ENCODE measurements at regions not wholly inside any gene's neighbourhood (a gene's known extent, or its start where the extent isn't known, plus 50 kb on each side); places are given as distances from the start of the nearest gene placed in this dataset.

GRCh38 chr2:193331676-193332075 lies 1136.9 kb upstream of the TMEFF2 start:
- intact Hi-C loops (cut with micrococcal nuclease; ENCODE audit: unreplicated experiment): no loop called here
- no peak for TF ChIP-seq CTCF (IDR thresholded peaks at IDR 0.05; ENCODE audit: insufficient read depth in 1 of 2, low read depth in 1 of 2, low read length in 1 of 2, severe bottlenecking in 1 of 2, unreplicated experiment in 1 of 2)
- no peak overlapping the region for H3K4me3 ChIP-seq (ENCODE audit: low read depth, low read length)
- ChIA-PET CTCF (no interaction called here), POLR2A (no interaction called here)
- Mint-ChIP-seq H3K9me3 (ENCODE audit: unreplicated experiment) (no peaks in the 10 kb centered on the region), H3K4me3 (ENCODE audit: unreplicated experiment) (no peak overlapping the region), H3K36me3 (ENCODE audit: insufficient read depth, unreplicated experiment) (no peaks in the 10 kb centered on the region), H3K4me1 (ENCODE audit: low read depth, unreplicated experiment) (no peaks in the 10 kb centered on the region), H3K27ac (ENCODE audit: unreplicated experiment) (no peak overlapping the region), H3K27me3 (ENCODE audit: insufficient read depth, unreplicated experiment) (no peaks in the 10 kb centered on the region)
- no TSS peak for BruUV-seq (replicated peaks)
- H3K4me1 ChIP-seq: no peaks in the 10 kb centered on the region
- no peak for DNase-seq
- H3K27me3 ChIP-seq (replicated peaks; ENCODE audit: control insufficient read depth, insufficient read depth, low read length): no peaks in the 10 kb centered on the region
- H3K9me3 ChIP-seq: no peaks in the 10 kb centered on the region
- no peaks in the 10 kb centered on the region for H3K36me3 ChIP-seq (ENCODE audit: control insufficient read depth, insufficient read depth, low read length)

- no peak overlapping the region for H3K27ac Mint-ChIP-seq (ENCODE audit: unreplicated experiment)
- TF ChIP-seq CTCF (IDR thresholded peaks at IDR 0.05; ENCODE audit: insufficient read depth in 1 of 2, low read depth in 1 of 2, low read length in 1 of 2, severe bottlenecking in 1 of 2, unreplicated experiment in 1 of 2): no peak
- H3K9me3 Mint-ChIP-seq (ENCODE audit: unreplicated experiment): no peaks in the 10 kb centered on the region
- DNase-seq: no peak
- Histone ChIP-seq H3K4me3 (ENCODE audit: low read depth, low read length) (no peak overlapping the region), H3K27me3 (replicated peaks; ENCODE audit: control insufficient read depth, insufficient read depth, low read length) (no peaks in the 10 kb centered on the region), H3K9me3 (no peaks in the 10 kb centered on the region; the same call in 1 of the 2 replicates), H3K4me1 (no peaks in the 10 kb centered on the region), H3K36me3 (ENCODE audit: control insufficient read depth, insufficient read depth, low read length) (no peaks in the 10 kb centered on the region)
- no peak overlapping the region for H3K4me3 Mint-ChIP-seq (ENCODE audit: unreplicated experiment)
- intact Hi-C loops (cut with micrococcal nuclease; ENCODE audit: unreplicated experiment): no loop called here
- no TSS peak for BruUV-seq (replicated peaks)
- H3K4me1 Mint-ChIP-seq (ENCODE audit: low read depth, unreplicated experiment): no peaks in the 10 kb centered on the region
- no peaks in the 10 kb centered on the region for H3K36me3 Mint-ChIP-seq (ENCODE audit: insufficient read depth, unreplicated experiment)
- ChIA-PET POLR2A (no interaction called here), CTCF (no interaction called here)
- H3K27me3 Mint-ChIP-seq (ENCODE audit: insufficient read depth, unreplicated experiment): no peaks in the 10 kb centered on the region
These were observed 1131.6 kb upstream of the TMEFF2 start for GRCh38 chr2:193326296-193326695.

GRCh38 chr2:193315428-193316091 lies 1120.8 kb upstream of the TMEFF2 start:
- POLR2A ChIA-PET: no interaction called here

More at GRCh38 chr2:193315428-193316091, 1120.8 kb upstream of the TMEFF2 start:
- CTCF ChIA-PET: no interaction called here
- no peaks in the 10 kb centered on the region; the same call in 1 of the 2 replicates for H3K9me3 ChIP-seq
- Mint-ChIP-seq H3K27me3 (ENCODE audit: insufficient read depth, unreplicated experiment) (no peaks in the 10 kb centered on the region), H3K27ac (ENCODE audit: unreplicated experiment) (no peak overlapping the region), H3K36me3 (ENCODE audit: insufficient read depth, unreplicated experiment) (no peaks in the 10 kb centered on the region), H3K4me3 (ENCODE audit: unreplicated experiment) (no peak overlapping the region), H3K4me1 (ENCODE audit: low read depth, unreplicated experiment) (peaks cover 16% of the 10 kb centered on the region), H3K9me3 (ENCODE audit: unreplicated experiment) (no peaks in the 10 kb centered on the region)
- TF ChIP-seq CTCF (IDR thresholded peaks at IDR 0.05; ENCODE audit: insufficient read depth in 1 of 2, low read depth in 1 of 2, low read length in 1 of 2, severe bottlenecking in 1 of 2, unreplicated experiment in 1 of 2): no peak
- H3K27me3 ChIP-seq (replicated peaks; ENCODE audit: control insufficient read depth, insufficient read depth, low read length): no peaks in the 10 kb centered on the region
- no peak overlapping the region for H3K4me3 ChIP-seq (ENCODE audit: low read depth, low read length)
- no peaks in the 10 kb centered on the region for H3K36me3 ChIP-seq (ENCODE audit: control insufficient read depth, insufficient read depth, low read length)
- H3K4me1 ChIP-seq: peaks cover 10% of the 10 kb centered on the region
- no peak for DNase-seq
- intact Hi-C loops (cut with micrococcal nuclease; ENCODE audit: unreplicated experiment): no loop called here
- no TSS peak for BruUV-seq (replicated peaks)
